Stimulated activated CD8-positive, alpha-beta memory T cell treated with anti-CD3 and anti-CD28 coated beads, Interleukin-4, amount 100 ng/mL, for 24 hours (primary cell): ENCODE measurements at regions not wholly inside any gene's neighbourhood (a gene's known extent, or its start where the extent isn't known, plus 50 kb on each side); places are given as distances from the start of the nearest gene placed in this dataset.
"Not testable (repeated sequence)": the region's sequence is repeated elsewhere in the genome, so short reads cannot be mapped to it uniquely, and the experiment has no call there.

Source experiments
- DNase-seq: peaks from one replicate; pipeline ENCODE4 v3.0.0-alpha.2; 2020; ENCODE audit warnings: low read depth

GRCh38 chr4:67412153-67412712 lies 133.1 kb downstream of the CENPC start:
- not testable (repeated sequence) for DNase-seq

- no peak for DNase-seq
Measured at GRCh38 chr4:67403342-67403741, 142.0 kb downstream of the CENPC start.

- no peak for DNase-seq
Measured at GRCh38 chr4:67401902-67402301, 143.4 kb downstream of the CENPC start.

GRCh38 chr4:67397931-67398330 lies 147.4 kb downstream of the CENPC start:
- no peak for DNase-seq

GRCh38 chr4:67397031-67397430 lies 148.3 kb downstream of the CENPC start:
- DNase-seq: no peak

- no peak for DNase-seq
Measured at GRCh38 chr4:67396008-67396407, 149.3 kb downstream of the CENPC start.

GRCh38 chr4:67394879-67395278 lies 150.4 kb downstream of the CENPC start:
- DNase-seq: no peak

GRCh38 chr4:67393699-67394281 lies 151.5 kb downstream of the CENPC start:
- DNase-seq: no peak

- DNase-seq: no peak
Measured at GRCh38 chr4:67393007-67393406, 152.3 kb downstream of the CENPC start.

GRCh38 chr4:67381406-67381804 lies 163.9 kb downstream of the CENPC start:
- not testable (repeated sequence) for DNase-seq

- not testable (repeated sequence) for DNase-seq
Measured at GRCh38 chr4:67380702-67381405, 164.4 kb downstream of the CENPC start.

- DNase-seq: no peak
Measured at GRCh38 chr4:67380154-67380553, 165.1 kb downstream of the CENPC start.

- no peak for DNase-seq
Measured at GRCh38 chr4:67375291-67375690, 170.0 kb downstream of the CENPC start.

- DNase-seq: no peak
Measured at GRCh38 chr4:67371615-67372014, 173.7 kb downstream of the CENPC start.

- no peak for DNase-seq
Measured at GRCh38 chr4:67366311-67366861, 178.9 kb downstream of the CENPC start.

GRCh38 chr4:67365661-67366245 lies 179.6 kb downstream of the CENPC start:
- DNase-seq: no peak

- no peak for DNase-seq
Measured at GRCh38 chr4:67355806-67356205, 189.5 kb downstream of the CENPC start.

- no peak for DNase-seq
Measured at GRCh38 chr4:67346654-67347053, 198.6 kb downstream of the CENPC start.

- no peak for DNase-seq
Measured at GRCh38 chr4:67344594-67345380, 200.5 kb downstream of the CENPC start.

- DNase-seq: no peak
Measured at GRCh38 chr4:67343199-67343598, 202.1 kb downstream of the CENPC start.

GRCh38 chr4:67342291-67342690 lies 203.0 kb downstream of the CENPC start:
- no peak for DNase-seq

GRCh38 chr4:67333664-67334063 lies 211.6 kb downstream of the CENPC start:
- DNase-seq: no peak
